PC-3 (cell line): ENCODE measurements at regions not wholly inside any gene's neighbourhood (a gene's known extent, or its start where the extent isn't known, plus 50 kb on each side); places are given as distances from the start of the nearest gene placed in this dataset.

ENCODE experiments used
- ATAC-seq: fragments of 200-7000 bp; cut with Tn5 transposase; 2 replicates; pipeline ENCODE4 v1.9.1; 2020; ENCODE audit warnings: mild to moderate bottlenecking, moderate library complexity
- BruUV-seq: library from RNA; stranded (reverse); fragments of 400-500 nt; replicated peaks from 2 replicates; lab custom pipeline; 2021; lab: Mats Ljungman, UMichigan
- CTCF ChIA-PET: fragments of 300-600 bp; sonication (Branson Sonifier 250); formaldehyde crosslinking; loops from one replicate; lab custom pipeline; 2022; ENCODE audit warnings: antibody characterized with exemption; lab: Charles Lee
- POLR2A ChIA-PET: fragments of 300-600 bp; sonication (Branson Sonifier 250); formaldehyde crosslinking; loops from one replicate; lab custom pipeline; 2022; ENCODE audit warnings: antibody characterized with exemption; ENCODE audit not compliant: unreplicated experiment; lab: Charles Lee
- DNase-seq: peaks from one replicate; pipeline ENCODE4 v3.0.0-alpha.2; 2015
- H2AFZ ChIP-seq: fragments of 300-600 bp; sonication (generic); 2 replicates; pipeline ENCODE4 v1.6.0; 2016; ENCODE audit warnings: antibody characterized with exemption, low read length
- H3F3A ChIP-seq: fragments of 300-600 bp; sonication (generic); one replicate; pipeline ENCODE4 v1.6.0; 2017; ENCODE audit warnings: antibody characterized with exemption, low read length, control low read depth, mild to moderate bottlenecking; ENCODE audit not compliant: unreplicated experiment
- H3K27ac ChIP-seq: fragments of 300-600 bp; sonication (generic); 2 replicates; pipeline ENCODE4 v1.5.1; 2016; ENCODE audit warnings: mild to moderate bottlenecking, low read length
- H3K27me3 ChIP-seq: fragments of 300-600 bp; sonication (generic); 2 replicates; pipeline ENCODE4 v1.6.1; 2016; ENCODE audit warnings: low read length, mixed read lengths
- H3K36me3 ChIP-seq: fragments of 300-600 bp; sonication (generic); 2 replicates; pipeline ENCODE4 v1.6.1; 2016; ENCODE audit warnings: low read depth, mixed run types, low read length, mixed read lengths
- H3K4me1 ChIP-seq: fragments of 300-600 bp; sonication (generic); 2 replicates; pipeline ENCODE4 v1.5.1; 2016; ENCODE audit warnings: low read length; ENCODE audit not compliant: insufficient read depth
- H3K4me2 ChIP-seq: fragments of 300-600 bp; sonication (generic); 2 replicates; pipeline ENCODE4 v1.6.0; 2016; ENCODE audit warnings: low read length
- H3K4me3 ChIP-seq: fragments of 300-600 bp; sonication (generic); 2 replicates; pipeline ENCODE4 v1.5.1; 2016; ENCODE audit warnings: mild to moderate bottlenecking, low read length, mixed read lengths
- H3K79me2 ChIP-seq: fragments of 300-600 bp; sonication (generic); 2 replicates; pipeline ENCODE4 v1.6.1; 2017; ENCODE audit warnings: low read length, mixed read lengths
- H3K9ac ChIP-seq: fragments of 300-600 bp; sonication (generic); 2 replicates; pipeline ENCODE4 v1.6.0; 2016; ENCODE audit warnings: mild to moderate bottlenecking, low read length
- H3K9me2 ChIP-seq: fragments of 300-600 bp; sonication (generic); replicated peaks from 2 replicates; pipeline ENCODE4 v1.6.1; 2016; ENCODE audit warnings: mixed run types, low read length, mixed read lengths
- H3K9me3 ChIP-seq: fragments of 300-600 bp; sonication (generic); 2 replicates; pipeline ENCODE4 v1.6.1; 2016; ENCODE audit warnings: low read length, mixed read lengths
- H4K20me1 ChIP-seq: fragments of 300-600 bp; sonication (generic); 2 replicates; pipeline ENCODE4 v1.6.1; 2016; ENCODE audit warnings: low read length, mixed read lengths
- CTCF ChIP-seq: fragments of 300-600 bp; sonication (generic); conservative IDR thresholded peaks from 2 replicates; pipeline ENCODE4 v1.5.1; 2017; ENCODE audit warnings: antibody characterized with exemption, low read depth, mild to moderate bottlenecking, low read length
- EZH2 ChIP-seq: fragments of 300-600 bp; sonication (generic); IDR thresholded peaks from one replicate; pipeline ENCODE4 v1.6.1; 2017; ENCODE audit warnings: antibody characterized with exemption, mild to moderate bottlenecking, low read length; ENCODE audit not compliant: unreplicated experiment
- EZH2phosphoT487 ChIP-seq: fragments of 300-600 bp; sonication (generic); IDR thresholded peaks from 2 replicates; pipeline ENCODE4 v1.6.1; 2018; ENCODE audit warnings: mild to moderate bottlenecking, antibody characterized with exemption, low read length, borderline replicate concordance
- intact Hi-C: fragments of 100-400 bp; cut with micrococcal nuclease; formaldehyde crosslinking; loops from 2 replicates; pipeline ENCODE4 v1.9.0; 2023

- Histone ChIP-seq H3K4me2 (no peak overlapping the region), H3K27me3 (no peaks in the 10 kb centered on the region), H3F3A (no peaks in the 10 kb centered on the region), H3K36me3 (no peaks in the 10 kb centered on the region), H3K27ac (no peak overlapping the region), H3K79me2 (no peaks in the 10 kb centered on the region), H3K9ac (no peak overlapping the region), H3K9me2 (no peaks in the 10 kb centered on the region), H3K4me1 (peaks cover 5% of the 10 kb centered on the region; the same call in 1 of the 2 replicates), H2AFZ (no peak overlapping the region), H4K20me1 (no peaks in the 10 kb centered on the region), H3K4me3 (no peak overlapping the region), H3K9me3 (no peaks in the 10 kb centered on the region)
- intact Hi-C loops: no loop called here
- no peak for DNase-seq
- ATAC-seq: no peak
- ChIA-PET CTCF (no interaction called here), POLR2A (interaction anchor here (0.6 kb wide), 1 partner anchor 290 kb away, joined by 3 read pairs; no protein-coding TSS in a partner anchor)
- no TSS peak for BruUV-seq
- TF ChIP-seq EZH2phosphoT487 (no peak), EZH2 (no peak), CTCF (no peak)
These were observed 184.1 kb upstream of the TP63 start for GRCh38 chr3:189446959-189447560.

GRCh38 chr3:189449084-189449483 lies 182.1 kb upstream of the TP63 start:
- TF ChIP-seq CTCF (no peak), EZH2phosphoT487 (no peak), EZH2 (no peak)
- CTCF ChIA-PET: no interaction called here
- no peak overlapping the region for H3K4me2 ChIP-seq

GRCh38 chr3:189455009-189455408 lies 176.2 kb upstream of the TP63 start:
- H3K4me2 ChIP-seq: no peak overlapping the region
- no peaks in the 10 kb centered on the region for H3K36me3 ChIP-seq
- no peak overlapping the region for H3K27ac ChIP-seq
- no peaks in the 10 kb centered on the region for H3K79me2 ChIP-seq
- H3F3A ChIP-seq: no peaks in the 10 kb centered on the region
- peaks cover 9% of the 10 kb centered on the region for H3K4me1 ChIP-seq
- POLR2A ChIA-PET: no interaction called here
- H3K9me2 ChIP-seq: no peaks in the 10 kb centered on the region
- CTCF ChIA-PET: no interaction called here
- BruUV-seq: no TSS peak
- H3K27me3 ChIP-seq: no peaks in the 10 kb centered on the region
- TF ChIP-seq CTCF: no peak
- TF ChIP-seq EZH2phosphoT487: no peak
- TF ChIP-seq EZH2: no peak
- H2AFZ ChIP-seq: no peak overlapping the region
- no peaks in the 10 kb centered on the region for H4K20me1 ChIP-seq
- intact Hi-C loops: no loop called here
- no peak overlapping the region for H3K9ac ChIP-seq
- ATAC-seq (no peak), DNase-seq (no peak)
- no peaks in the 10 kb centered on the region for H3K9me3 ChIP-seq
- no peak overlapping the region for H3K4me3 ChIP-seq

More at GRCh38 chr3:189449084-189449483, 182.1 kb upstream of the TP63 start:
- H3K79me2 ChIP-seq: no peaks in the 10 kb centered on the region
- H3K4me1 ChIP-seq: peaks cover 5% of the 10 kb centered on the region; the same call in 1 of the 2 replicates
- BruUV-seq: no TSS peak
- POLR2A ChIA-PET: no interaction called here
- ATAC-seq (no peak), DNase-seq (no peak)
- no peaks in the 10 kb centered on the region for H4K20me1 ChIP-seq
- H3K36me3 ChIP-seq: no peaks in the 10 kb centered on the region
- no peaks in the 10 kb centered on the region for H3K9me2 ChIP-seq
- H3F3A ChIP-seq: no peaks in the 10 kb centered on the region
- no peak overlapping the region for H3K4me3 ChIP-seq
- H2AFZ ChIP-seq: no peak overlapping the region
- intact Hi-C loops: no loop called here
- H3K27me3 ChIP-seq: no peaks in the 10 kb centered on the region
- H3K27ac ChIP-seq: no peak overlapping the region
- no peaks in the 10 kb centered on the region for H3K9me3 ChIP-seq
- H3K9ac ChIP-seq: no peak overlapping the region
